Ramos (cell line): ENCODE measurements at regions not wholly inside any gene's neighbourhood (a gene's known extent, or its start where the extent isn't known, plus 50 kb on each side); places are given as distances from the start of the nearest gene placed in this dataset.

Source experiments
- in situ Hi-C: fragments of 300-500 bp; cut with MboI; formaldehyde crosslinking; loops from one replicate; pipeline ENCODE4 v1.14.3; 2022; ENCODE audit warnings: low sequenced_read_pairs; ENCODE audit not compliant: unreplicated experiment

DNA sequence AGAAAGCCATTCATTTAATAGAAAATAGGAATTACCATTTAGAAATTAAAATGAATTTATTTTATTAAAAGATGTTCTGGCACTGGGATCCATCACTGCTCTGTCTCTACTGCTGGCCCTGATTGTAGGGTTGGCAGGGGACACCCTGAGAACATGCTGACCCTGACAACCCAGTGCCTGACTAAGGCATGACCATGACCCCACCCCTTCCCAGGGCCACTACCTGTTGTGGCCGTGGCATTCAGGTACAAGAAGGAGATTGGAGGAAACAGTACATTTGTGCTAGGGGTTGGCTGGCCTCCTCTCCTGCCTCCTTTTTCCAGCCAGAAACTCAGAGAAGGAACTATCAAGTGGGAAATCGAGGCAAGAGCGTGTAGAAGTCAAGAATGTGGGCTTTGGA, 197.0 kb upstream of the ZMIZ1 start:
- in situ Hi-C loops: no loop called here

- in situ Hi-C loops: no loop called here
These were observed 195.4 kb upstream of the ZMIZ1 start for GRCh38 chr10:78873413-78873812.

- in situ Hi-C loops: no loop called here
These were observed 193.4 kb upstream of the ZMIZ1 start for GRCh38 chr10:78875331-78875877.

DNA sequence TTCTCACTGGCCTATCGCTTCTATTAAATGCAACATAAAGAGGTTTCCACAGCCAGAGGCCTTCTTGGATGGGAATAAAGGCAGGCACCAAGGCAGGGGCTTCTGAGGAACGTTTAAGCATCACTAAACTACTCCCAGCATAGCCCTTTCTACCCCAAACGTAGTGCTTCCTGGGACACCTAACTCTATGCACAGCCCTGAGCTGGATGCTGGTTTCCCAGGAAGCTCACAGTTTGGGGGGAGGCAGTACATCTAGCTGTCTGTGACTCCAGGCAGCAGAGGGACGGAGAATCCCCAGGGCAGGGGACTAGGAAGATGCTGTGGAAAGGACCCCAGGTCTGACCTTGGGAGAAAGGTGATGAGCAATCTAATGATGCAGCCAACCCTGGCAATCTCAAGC, 192.8 kb upstream of the ZMIZ1 start:
- in situ Hi-C loops: no loop called here

GRCh38 chr10:78876449-78876848, 192.3 kb upstream of the ZMIZ1 start:
- in situ Hi-C loops: no loop called here

- in situ Hi-C loops: no loop called here
These were observed 189.1 kb upstream of the ZMIZ1 start for GRCh38 chr10:78879621-78880020.

- in situ Hi-C loops: no loop called here
These were observed 182.6 kb upstream of the ZMIZ1 start for GRCh38 chr10:78886129-78886528.

GRCh38 chr10:78889536-78890063, 179.2 kb upstream of the ZMIZ1 start:
- in situ Hi-C loops: no loop called here

DNA sequence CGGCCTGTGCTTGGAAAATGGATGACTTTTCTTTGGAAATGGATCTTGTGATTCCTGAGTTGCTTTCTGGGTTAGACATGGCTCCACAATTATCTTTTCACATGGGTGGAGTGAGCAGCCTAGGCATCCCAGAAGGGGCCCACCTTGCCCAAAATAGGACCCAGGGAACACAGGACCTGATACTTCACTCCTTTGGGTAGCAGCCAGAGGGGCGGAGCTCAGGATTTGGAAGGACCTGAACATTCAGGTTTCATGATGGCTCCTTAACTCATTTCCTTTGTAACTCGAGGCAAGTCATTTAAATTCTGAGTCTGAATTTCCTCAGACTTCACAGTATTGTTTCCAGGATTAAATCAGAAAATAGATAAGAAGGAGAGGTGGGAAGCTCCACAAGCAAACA, 178.3 kb upstream of the ZMIZ1 start:
- in situ Hi-C loops: no loop called here

DNA sequence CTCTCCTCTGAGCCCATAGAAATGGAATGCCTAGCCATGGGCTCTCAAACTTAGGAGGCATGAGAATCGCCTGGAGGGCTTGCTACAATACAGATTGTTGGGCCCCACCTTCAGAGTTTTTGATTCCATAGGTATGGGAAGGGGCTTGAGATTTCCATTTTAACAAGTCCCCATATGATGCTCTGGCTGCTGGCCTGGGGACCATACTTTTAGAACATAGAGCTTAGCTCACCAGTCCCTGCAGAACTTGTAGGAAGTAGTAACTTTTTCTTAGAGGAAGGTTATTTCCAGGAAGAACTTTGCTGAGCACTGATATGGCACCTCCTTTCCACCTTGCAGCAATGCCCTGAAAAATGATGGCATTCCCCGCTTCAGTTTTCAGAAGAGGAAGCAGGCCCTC, 177.0 kb upstream of the ZMIZ1 start:
- in situ Hi-C loops: no loop called here

DNA sequence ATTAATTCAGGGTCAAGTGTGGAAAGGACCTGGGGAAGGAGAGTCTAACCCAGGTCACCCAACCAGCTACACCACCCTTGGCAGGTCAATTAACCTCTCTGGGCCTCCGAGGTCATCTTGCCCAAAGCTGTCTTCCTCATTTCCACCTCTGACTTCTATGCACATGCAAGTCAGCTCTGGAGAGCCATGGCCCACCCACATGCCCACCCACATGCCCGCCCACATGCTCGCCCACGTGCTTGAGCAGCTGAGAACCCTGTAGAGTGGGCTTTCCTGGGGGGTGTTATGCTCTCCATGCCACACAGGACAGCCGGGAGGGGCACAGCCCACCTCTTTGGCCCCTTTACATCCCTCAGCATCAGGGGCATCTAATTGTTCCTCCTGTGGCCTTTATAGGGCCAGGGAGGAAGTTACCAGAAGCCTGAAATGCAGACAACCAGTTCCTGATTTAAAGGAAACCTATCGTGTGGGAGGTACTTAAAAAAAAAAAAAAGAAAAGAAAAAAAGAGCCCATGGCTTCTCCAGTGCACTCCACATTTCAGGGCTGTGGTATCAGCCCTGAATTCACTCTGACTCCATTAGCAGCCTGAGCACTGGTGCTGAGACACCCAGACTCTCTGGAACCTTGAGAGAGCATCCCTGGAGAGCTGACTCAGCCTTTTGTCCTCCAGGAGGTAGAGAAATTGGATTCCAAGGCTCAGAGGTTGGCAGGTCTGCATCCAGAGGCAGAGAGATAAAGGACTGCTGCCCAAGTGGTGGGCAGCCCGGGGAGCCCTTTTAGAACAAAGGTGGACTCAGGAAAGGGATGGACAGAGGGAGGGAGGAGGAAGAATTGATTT, 176.2 kb upstream of the ZMIZ1 start:
- in situ Hi-C loops: no loop called here

DNA sequence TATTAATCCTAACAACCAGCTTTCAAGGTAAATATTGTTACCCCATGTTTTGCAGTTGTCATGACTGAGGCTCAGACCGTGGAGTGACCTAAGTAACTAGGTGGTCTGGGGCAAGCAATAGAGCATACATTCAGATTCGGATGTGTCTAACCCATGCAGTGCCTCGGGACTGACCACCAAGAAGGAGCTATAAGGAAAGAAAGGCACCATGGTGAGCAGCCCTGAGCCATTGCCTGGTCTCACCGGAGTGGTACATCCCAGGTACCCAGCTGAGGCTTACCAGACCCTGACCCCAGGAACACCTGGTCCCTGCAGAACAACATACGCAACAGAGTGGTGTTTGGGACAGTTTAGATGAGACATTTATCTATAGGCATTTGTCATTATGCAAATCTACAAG, 175.5 kb upstream of the ZMIZ1 start:
- in situ Hi-C loops: no loop called here

- in situ Hi-C loops: no loop called here
These were observed 174.5 kb upstream of the ZMIZ1 start for GRCh38 chr10:78894089-78894840.

DNA sequence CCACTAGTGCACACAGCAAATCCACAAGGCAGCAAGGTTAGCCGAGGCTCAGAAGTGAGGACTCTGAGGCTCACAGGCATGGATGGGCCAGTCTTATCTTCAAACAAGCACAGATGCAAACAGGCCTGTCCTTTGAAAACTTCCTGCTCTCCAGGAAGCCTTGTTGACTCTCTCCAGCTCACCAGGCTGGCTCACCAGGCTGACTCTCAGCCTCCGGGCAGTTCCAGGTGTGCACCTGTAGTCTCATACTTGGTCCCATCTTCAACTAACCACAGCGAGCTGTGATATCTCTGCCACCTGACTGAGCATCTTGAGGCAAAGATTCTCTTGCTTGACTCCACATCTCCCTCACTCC, 173.9 kb upstream of the ZMIZ1 start:
- in situ Hi-C loops: no loop called here

GRCh38 chr10:78895469-78895868, 173.3 kb upstream of the ZMIZ1 start:
- in situ Hi-C loops: no loop called here

GRCh38 chr10:78896159-78896928, 172.4 kb upstream of the ZMIZ1 start:
- in situ Hi-C loops: no loop called here

- in situ Hi-C loops: no loop called here
These were observed 170.2 kb upstream of the ZMIZ1 start for GRCh38 chr10:78898341-78899097.

GRCh38 chr10:78899098-78899754, 169.5 kb upstream of the ZMIZ1 start:
- in situ Hi-C loops: no loop called here

DNA sequence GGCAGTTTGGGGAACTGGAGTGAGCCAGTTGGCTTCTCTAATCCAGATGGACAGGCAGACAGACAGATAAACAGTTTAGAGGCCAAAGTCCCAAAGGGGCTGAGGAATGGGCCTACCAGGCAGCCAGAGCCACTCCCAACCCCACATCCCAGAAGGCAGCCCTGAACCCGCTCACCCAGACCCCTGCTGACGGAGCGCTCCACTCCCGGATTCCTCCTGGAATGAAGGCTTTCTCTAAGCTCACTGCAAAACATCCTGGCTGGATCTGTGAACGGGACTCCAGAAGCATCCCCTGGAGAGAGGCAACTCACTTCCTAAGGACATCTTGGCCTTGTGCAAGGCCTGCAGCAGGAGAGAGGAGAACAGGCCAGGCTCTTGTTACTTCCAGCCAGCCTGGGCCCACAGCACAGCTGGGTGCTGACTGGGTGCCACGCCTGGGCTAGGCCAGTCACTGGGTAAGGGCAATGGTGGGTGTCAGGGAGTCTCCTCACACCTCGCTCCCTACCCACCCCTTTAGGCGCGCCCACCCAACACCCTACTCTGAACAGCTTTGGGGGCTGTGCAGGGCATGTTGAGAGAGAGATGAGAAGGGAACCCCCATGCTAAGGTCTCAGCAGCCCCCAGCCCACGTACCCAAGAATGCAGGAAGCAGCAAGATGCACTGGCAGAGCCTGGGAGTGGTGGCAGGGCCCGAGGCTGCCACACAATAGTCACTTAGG, 168.6 kb upstream of the ZMIZ1 start:
- in situ Hi-C loops: no loop called here
